GM11168 (cell line): ENCODE measurements at regions not wholly inside any gene's neighbourhood (a gene's known extent, or its start where the extent isn't known, plus 50 kb on each side); places are given as distances from the start of the nearest gene placed in this dataset.

Experiments
- in situ Hi-C: fragments of 300-500 bp; cut with MboI; formaldehyde crosslinking; loops from one replicate; pipeline ENCODE4 v1.12.0; 2022; ENCODE audit warnings: low sequenced_read_pairs; ENCODE audit not compliant: unreplicated experiment

- in situ Hi-C loops: no loop called here
These were observed 371.4 kb downstream of the NR2F2 start for GRCh38 chr15:96701877-96702276.

GRCh38 chr15:96702589-96702988 lies 372.1 kb downstream of the NR2F2 start:
- in situ Hi-C loops: no loop called here

GRCh38 chr15:96703091-96703490 lies 372.6 kb downstream of the NR2F2 start:
- in situ Hi-C loops: no loop called here

- in situ Hi-C loops: no loop called here
These were observed 373.5 kb downstream of the NR2F2 start for GRCh38 chr15:96703794-96704550.

- in situ Hi-C loops: no loop called here
These were observed 385.6 kb downstream of the NR2F2 start for GRCh38 chr15:96716075-96716474.

GRCh38 chr15:96716478-96716877 lies 386.0 kb downstream of the NR2F2 start:
- in situ Hi-C loops: no loop called here

- in situ Hi-C loops: no loop called here
These were observed 389.8 kb downstream of the NR2F2 start for GRCh38 chr15:96720251-96720650.

- in situ Hi-C loops: no loop called here
These were observed 390.2 kb downstream of the NR2F2 start for GRCh38 chr15:96720656-96721055.

GRCh38 chr15:96728591-96728990 lies 398.1 kb downstream of the NR2F2 start:
- in situ Hi-C loops: no loop called here

GRCh38 chr15:96732704-96733103 lies 402.2 kb downstream of the NR2F2 start:
- in situ Hi-C loops: no loop called here

- in situ Hi-C loops: no loop called here
These were observed 403.2 kb downstream of the NR2F2 start for GRCh38 chr15:96733721-96734120.

- in situ Hi-C loops: no loop called here
These were observed 405.2 kb downstream of the NR2F2 start for GRCh38 chr15:96735632-96736240.

- in situ Hi-C loops: no loop called here
These were observed 405.9 kb downstream of the NR2F2 start for GRCh38 chr15:96736384-96736783.

- in situ Hi-C loops: no loop called here
These were observed 406.9 kb downstream of the NR2F2 start for GRCh38 chr15:96737408-96737807.

- in situ Hi-C loops: no loop called here
These were observed 416.2 kb downstream of the NR2F2 start for GRCh38 chr15:96746665-96747064.

- in situ Hi-C loops: no loop called here
These were observed 416.8 kb downstream of the NR2F2 start for GRCh38 chr15:96747291-96747690.

- in situ Hi-C loops: no loop called here
These were observed 419.9 kb downstream of the NR2F2 start for GRCh38 chr15:96750361-96750760.

- in situ Hi-C loops: no loop called here
These were observed 425.6 kb downstream of the NR2F2 start for GRCh38 chr15:96756146-96756545.

GRCh38 chr15:96756656-96757055 lies 426.2 kb downstream of the NR2F2 start:
- in situ Hi-C loops: no loop called here

- in situ Hi-C loops: no loop called here
These were observed 432.1 kb downstream of the NR2F2 start for GRCh38 chr15:96762566-96762965.

- in situ Hi-C loops: no loop called here
These were observed 434.0 kb downstream of the NR2F2 start for GRCh38 chr15:96764501-96764900.

- in situ Hi-C loops: no loop called here
These were observed 434.4 kb downstream of the NR2F2 start for GRCh38 chr15:96764946-96765345.
